Liver (tissue), 3 donors: ENCODE measurements at regions not wholly inside any gene's neighbourhood (a gene's known extent, or its start where the extent isn't known, plus 50 kb on each side); places are given as distances from the start of the nearest gene placed in this dataset.

ENCODE experiments used
- ATF3 ChIP-seq: IDR thresholded peaks from 2 replicates; pipeline ENCODE4 v1.6.1; 2016; ENCODE audit warnings: antibody characterized with exemption
- EGR1 ChIP-seq, 2 donors: IDR thresholded peaks; 2 replicates each; pipeline ENCODE4 v1.6.1; 2016 to 2018; ENCODE audit warnings: antibody characterized with exemption in 2 of 2, low read depth in 2 of 2
- GABPA ChIP-seq, 2 donors: IDR thresholded peaks in 1 of 2; conservative IDR thresholded peaks in 1 of 2; 2 replicates each; pipeline ENCODE4 v1.6.1; 2016; ENCODE audit warnings: antibody characterized with exemption in 2 of 2, mild to moderate bottlenecking in 1 of 2, moderate library complexity in 1 of 2
- HNF4A ChIP-seq, 2 donors: conservative IDR thresholded peaks; 2 replicates each; pipeline ENCODE4 v1.6.1; 2016; ENCODE audit warnings: antibody characterized with exemption in 2 of 2, mild to moderate bottlenecking in 2 of 2
- JUND ChIP-seq, 2 donors: IDR thresholded peaks; 2 replicates each; pipeline ENCODE4 v1.6.1; 2016; ENCODE audit warnings: antibody characterized with exemption in 2 of 2
- MAX ChIP-seq: IDR thresholded peaks from 2 replicates; pipeline ENCODE4 v1.6.1; 2016; ENCODE audit warnings: antibody characterized with exemption
- NR2F2 ChIP-seq: IDR thresholded peaks from 2 replicates; pipeline ENCODE4 v1.6.1; 2016; ENCODE audit warnings: antibody characterized with exemption
- RAD21 ChIP-seq, 2 donors: IDR thresholded peaks; 2 replicates each; pipeline ENCODE4 v1.6.1; 2016; ENCODE audit warnings: antibody characterized with exemption in 2 of 2, mild to moderate bottlenecking in 2 of 2
- SP1 ChIP-seq: IDR thresholded peaks from 2 replicates; pipeline ENCODE4 v1.6.1; 2018; ENCODE audit warnings: antibody characterized with exemption, mild to moderate bottlenecking
- TAF1 ChIP-seq: conservative IDR thresholded peaks from 2 replicates; pipeline ENCODE4 v1.6.1; 2016; ENCODE audit warnings: antibody characterized with exemption, mild to moderate bottlenecking
- YY1 ChIP-seq: IDR thresholded peaks from 2 replicates; pipeline ENCODE4 v1.6.1; 2016; ENCODE audit warnings: antibody characterized with exemption, mild to moderate bottlenecking
- ZBTB33 ChIP-seq: IDR thresholded peaks from 2 replicates; pipeline ENCODE4 v1.6.1; 2016; ENCODE audit warnings: antibody characterized with exemption
- TF ChIP-seq, protein P1 (sequence below): fragments of 150-350 bp; IDR thresholded peaks from 2 replicates; pipeline ENCODE4 v1.5.1; 2017; ENCODE audit warnings: improper control_type of control experiment, low read depth, low read length; ENCODE audit not compliant: missing input control
- TF ChIP-seq, protein P2 (sequence below): IDR thresholded peaks from 2 replicates; pipeline ENCODE4 v1.6.1; 2016; ENCODE audit warnings: antibody characterized with exemption, mild to moderate bottlenecking
- donor health status: healthy.
- donor health status: healthy.

GRCh38 chr13:106688940-106689339, 121.0 kb upstream of the ARGLU1 start:
- TF ChIP-seq, protein P1, sequence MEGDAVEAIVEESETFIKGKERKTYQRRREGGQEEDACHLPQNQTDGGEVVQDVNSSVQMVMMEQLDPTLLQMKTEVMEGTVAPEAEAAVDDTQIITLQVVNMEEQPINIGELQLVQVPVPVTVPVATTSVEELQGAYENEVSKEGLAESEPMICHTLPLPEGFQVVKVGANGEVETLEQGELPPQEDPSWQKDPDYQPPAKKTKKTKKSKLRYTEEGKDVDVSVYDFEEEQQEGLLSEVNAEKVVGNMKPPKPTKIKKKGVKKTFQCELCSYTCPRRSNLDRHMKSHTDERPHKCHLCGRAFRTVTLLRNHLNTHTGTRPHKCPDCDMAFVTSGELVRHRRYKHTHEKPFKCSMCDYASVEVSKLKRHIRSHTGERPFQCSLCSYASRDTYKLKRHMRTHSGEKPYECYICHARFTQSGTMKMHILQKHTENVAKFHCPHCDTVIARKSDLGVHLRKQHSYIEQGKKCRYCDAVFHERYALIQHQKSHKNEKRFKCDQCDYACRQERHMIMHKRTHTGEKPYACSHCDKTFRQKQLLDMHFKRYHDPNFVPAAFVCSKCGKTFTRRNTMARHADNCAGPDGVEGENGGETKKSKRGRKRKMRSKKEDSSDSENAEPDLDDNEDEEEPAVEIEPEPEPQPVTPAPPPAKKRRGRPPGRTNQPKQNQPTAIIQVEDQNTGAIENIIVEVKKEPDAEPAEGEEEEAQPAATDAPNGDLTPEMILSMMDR = no peak
- TF ChIP-seq MAX = no peak
- TF ChIP-seq ATF3 = no peak
- TF ChIP-seq, protein P2, sequence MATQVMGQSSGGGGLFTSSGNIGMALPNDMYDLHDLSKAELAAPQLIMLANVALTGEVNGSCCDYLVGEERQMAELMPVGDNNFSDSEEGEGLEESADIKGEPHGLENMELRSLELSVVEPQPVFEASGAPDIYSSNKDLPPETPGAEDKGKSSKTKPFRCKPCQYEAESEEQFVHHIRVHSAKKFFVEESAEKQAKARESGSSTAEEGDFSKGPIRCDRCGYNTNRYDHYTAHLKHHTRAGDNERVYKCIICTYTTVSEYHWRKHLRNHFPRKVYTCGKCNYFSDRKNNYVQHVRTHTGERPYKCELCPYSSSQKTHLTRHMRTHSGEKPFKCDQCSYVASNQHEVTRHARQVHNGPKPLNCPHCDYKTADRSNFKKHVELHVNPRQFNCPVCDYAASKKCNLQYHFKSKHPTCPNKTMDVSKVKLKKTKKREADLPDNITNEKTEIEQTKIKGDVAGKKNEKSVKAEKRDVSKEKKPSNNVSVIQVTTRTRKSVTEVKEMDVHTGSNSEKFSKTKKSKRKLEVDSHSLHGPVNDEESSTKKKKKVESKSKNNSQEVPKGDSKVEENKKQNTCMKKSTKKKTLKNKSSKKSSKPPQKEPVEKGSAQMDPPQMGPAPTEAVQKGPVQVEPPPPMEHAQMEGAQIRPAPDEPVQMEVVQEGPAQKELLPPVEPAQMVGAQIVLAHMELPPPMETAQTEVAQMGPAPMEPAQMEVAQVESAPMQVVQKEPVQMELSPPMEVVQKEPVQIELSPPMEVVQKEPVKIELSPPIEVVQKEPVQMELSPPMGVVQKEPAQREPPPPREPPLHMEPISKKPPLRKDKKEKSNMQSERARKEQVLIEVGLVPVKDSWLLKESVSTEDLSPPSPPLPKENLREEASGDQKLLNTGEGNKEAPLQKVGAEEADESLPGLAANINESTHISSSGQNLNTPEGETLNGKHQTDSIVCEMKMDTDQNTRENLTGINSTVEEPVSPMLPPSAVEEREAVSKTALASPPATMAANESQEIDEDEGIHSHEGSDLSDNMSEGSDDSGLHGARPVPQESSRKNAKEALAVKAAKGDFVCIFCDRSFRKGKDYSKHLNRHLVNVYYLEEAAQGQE = no peak
- no peak for TF ChIP-seq RAD21 (IDR thresholded peaks at IDR 0.05)
- no peak for TF ChIP-seq YY1
- TF ChIP-seq NR2F2 = no peak
- TF ChIP-seq ZBTB33 = no peak
- no peak for TF ChIP-seq HNF4A (conservative IDR thresholded peaks at IDR 0.05)
- no peak for TF ChIP-seq TAF1
- no peak for TF ChIP-seq SP1
- no peak for TF ChIP-seq EGR1 (IDR thresholded peaks at IDR 0.05; ENCODE audit: low read depth in 2 of 2)
- TF ChIP-seq GABPA (IDR thresholded peaks at IDR 0.05 in 1 of 2, conservative IDR thresholded peaks at IDR 0.05 in 1 of 2) = no peak
- no peak for TF ChIP-seq JUND (IDR thresholded peaks at IDR 0.05)
